Breast epithelium (tissue), 3 donors: ENCODE measurements at regions not wholly inside any gene's neighbourhood (a gene's known extent, or its start where the extent isn't known, plus 50 kb on each side); places are given as distances from the start of the nearest gene placed in this dataset.

Experiments
- CTCF ChIP-seq, 3 donors: fragments of 450-650 bp; IDR thresholded peaks; one replicate each; pipeline ENCODE4 v1.5.1; 2016 to 2017; ENCODE audit warnings: antibody characterized with exemption in 3 of 3, mild to moderate bottlenecking in 3 of 3, moderate library complexity in 3 of 3
- POLR2A ChIP-seq: fragments of 450-650 bp; IDR thresholded peaks from one replicate; pipeline ENCODE4 v1.6.1; 2016; ENCODE audit warnings: antibody characterized with exemption, mild to moderate bottlenecking, moderate library complexity
- POLR2AphosphoS5 ChIP-seq, 3 donors: sonication (generic); formaldehyde crosslinking; IDR thresholded peaks; one replicate each; pipeline ENCODE4 v1.6.1; 2017; ENCODE audit warnings: antibody characterized with exemption in 3 of 3

- TF ChIP-seq CTCF (IDR thresholded peaks at IDR 0.05) (no peak), POLR2A (no peak), POLR2AphosphoS5 (IDR thresholded peaks at IDR 0.05) (no peak)
Measured at GRCh38 chr5:74408150-74409043, 232.1 kb downstream of the ENC1 start.
